Activated naive CD4-positive, alpha-beta T cell (primary cell): ENCODE measurements at regions not wholly inside any gene's neighbourhood (a gene's known extent, or its start where the extent isn't known, plus 50 kb on each side); places are given as distances from the start of the nearest gene placed in this dataset.
"Not testable (repeated sequence)": the region's sequence is repeated elsewhere in the genome, so short reads cannot be mapped to it uniquely, and the experiment has no call there.

Experiments used
- DNase-seq, 4 experiments: peaks; one replicate each; lab custom pipeline; 2025; lab: John Stamatoyannopoulos, UW

- DNase-seq: no peak
Measured at GRCh38 chrX:35622040-35622439, 176.1 kb upstream of the MAGEB16 start.

DNA sequence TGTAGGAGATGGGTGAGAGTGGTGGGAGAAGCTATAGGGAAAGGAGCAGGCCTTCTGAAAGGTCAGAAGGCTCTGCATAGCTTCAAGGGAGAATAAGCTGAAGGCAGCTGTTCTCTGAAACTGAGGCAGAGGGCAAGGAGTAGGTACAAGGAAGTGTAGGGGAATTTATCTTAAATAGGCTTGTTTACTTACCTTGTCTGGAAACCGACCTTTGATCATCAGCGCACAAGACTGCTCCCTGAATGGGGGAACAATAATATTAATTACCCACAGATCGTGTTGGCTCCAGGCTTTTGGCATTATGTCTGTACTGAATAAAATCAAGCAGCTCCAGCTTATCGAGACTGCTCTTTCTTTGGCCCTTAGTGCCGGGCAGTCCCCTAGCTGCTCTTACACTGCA, 175.5 kb upstream of the MAGEB16 start:
- DNase-seq: no peak

- no peak for DNase-seq
Measured at GRCh38 chrX:35625714-35626113, 172.4 kb upstream of the MAGEB16 start.

DNA sequence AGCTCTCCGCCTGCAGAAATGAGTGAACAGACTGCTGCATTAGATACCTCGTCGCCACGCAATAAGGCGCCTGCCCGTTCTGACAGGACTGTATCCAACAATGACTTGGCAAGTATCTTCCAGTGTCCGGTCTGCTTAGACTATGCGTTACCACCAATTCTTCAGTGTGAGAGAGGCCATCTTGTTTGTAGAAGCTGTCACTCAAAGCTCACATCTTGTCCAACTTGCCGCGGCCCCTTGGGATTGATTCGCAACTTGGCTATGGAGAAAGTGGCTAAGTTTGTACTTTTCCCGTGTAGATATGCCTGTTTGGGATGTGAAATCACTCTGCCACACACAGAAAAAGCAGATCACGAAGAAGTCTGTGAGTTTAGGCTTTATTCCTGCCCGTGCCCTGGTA, 172.0 kb upstream of the MAGEB16 start:
- DNase-seq: no peak

DNA sequence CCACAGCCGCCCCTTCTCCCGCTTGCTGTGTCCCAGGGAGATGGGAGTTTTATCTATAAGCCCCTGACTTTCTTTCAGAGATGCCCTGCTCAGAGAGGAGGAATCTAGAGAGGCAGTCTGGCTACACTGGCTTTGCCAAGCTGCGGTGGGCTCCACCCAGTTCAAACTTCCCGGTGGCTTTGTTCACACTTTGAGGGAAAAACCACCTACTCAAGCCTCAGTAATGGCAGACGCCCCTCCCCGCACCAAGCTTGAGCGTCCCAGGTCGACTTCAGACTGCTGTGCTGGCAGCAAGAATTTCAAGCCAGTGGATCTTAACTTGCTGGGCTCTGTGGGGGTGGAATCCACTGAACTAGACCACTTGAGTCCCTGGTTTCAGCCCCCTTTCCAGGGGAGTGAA, 162.2 kb upstream of the MAGEB16 start:
- DNase-seq: not testable (repeated sequence)

DNA sequence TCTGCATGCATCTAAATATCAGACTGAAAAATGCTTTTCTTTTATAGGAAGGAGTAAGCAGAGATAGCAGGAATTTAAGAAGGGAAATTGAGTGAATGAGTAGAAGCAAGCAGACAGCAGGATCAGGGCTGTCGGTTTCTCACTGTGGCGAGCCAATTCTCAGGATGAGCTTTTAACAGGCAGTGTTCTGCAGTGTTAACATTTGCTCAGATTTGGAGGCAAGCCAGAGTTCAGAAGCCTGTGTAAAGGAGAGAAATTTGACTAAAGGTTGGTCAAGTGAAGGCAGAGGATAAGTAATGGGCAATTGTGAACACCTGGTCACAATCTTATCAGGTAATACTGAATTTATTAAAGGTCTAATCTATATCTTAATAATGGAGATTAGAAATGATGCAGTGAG, 133.3 kb upstream of the MAGEB16 start:
- no peak for DNase-seq

- no peak for DNase-seq
Measured at GRCh38 chrX:35665311-35665710, 132.8 kb upstream of the MAGEB16 start.

DNA sequence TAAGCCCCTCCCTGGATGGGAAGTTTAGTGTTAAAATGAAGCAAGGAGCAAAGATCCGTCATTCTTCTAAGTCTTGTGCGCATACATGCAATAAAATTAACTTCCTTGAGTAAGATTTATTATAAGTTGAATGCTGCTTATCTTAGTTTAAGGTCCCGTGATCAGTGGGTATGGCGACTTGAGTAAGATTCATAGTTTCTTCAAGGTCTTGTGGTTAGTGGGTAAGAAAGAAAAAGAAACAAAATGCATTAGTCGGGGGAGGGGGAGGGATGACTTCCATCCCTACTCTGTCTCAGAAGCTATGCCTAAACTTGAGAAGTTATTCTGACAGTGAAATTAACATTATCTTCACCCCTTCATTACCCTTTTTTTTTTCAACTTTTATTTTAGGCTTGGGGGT, 127.3 kb upstream of the MAGEB16 start:
- no peak for DNase-seq

DNA sequence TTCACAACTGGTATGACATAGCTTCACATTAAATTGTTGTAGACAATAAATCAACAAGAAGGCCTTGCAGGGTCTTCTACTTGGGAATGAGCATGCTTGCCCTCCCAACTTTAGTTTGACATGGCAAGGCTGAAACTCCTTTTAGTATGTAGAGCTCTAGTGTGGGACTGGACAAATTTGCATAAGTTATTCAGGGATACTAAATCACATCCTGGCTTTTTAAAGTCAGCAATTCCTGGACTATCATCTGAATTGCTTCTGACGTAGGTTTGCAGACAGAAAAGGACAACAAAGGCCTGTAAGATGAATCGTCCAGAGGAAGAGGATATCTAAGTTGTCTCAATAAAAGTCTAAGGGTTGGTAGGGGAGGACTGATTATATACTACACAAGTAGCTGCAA, 123.0 kb upstream of the MAGEB16 start:
- no peak for DNase-seq

- DNase-seq: no peak
Measured at GRCh38 chrX:35680940-35681346, 117.2 kb upstream of the MAGEB16 start.

DNA sequence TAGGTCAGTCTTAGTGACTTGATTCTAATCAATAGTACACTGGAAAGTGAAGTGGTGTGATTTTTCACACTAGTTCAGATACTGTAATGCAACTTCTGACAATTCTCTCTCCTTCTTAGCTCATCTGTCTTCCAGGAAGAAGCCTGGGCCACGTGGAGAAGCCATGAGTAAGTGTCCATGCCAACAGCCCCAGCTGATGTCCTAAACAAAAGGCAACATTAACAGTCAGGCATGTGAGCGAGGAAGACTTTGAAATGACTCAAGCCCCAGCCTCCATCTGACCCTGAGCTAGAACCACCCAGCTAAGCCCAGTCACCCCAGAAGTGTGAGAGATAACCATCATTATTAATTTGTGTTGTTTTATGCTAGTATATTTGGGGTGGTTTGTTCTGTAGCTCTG, 115.7 kb upstream of the MAGEB16 start:
- DNase-seq: no peak

DNA sequence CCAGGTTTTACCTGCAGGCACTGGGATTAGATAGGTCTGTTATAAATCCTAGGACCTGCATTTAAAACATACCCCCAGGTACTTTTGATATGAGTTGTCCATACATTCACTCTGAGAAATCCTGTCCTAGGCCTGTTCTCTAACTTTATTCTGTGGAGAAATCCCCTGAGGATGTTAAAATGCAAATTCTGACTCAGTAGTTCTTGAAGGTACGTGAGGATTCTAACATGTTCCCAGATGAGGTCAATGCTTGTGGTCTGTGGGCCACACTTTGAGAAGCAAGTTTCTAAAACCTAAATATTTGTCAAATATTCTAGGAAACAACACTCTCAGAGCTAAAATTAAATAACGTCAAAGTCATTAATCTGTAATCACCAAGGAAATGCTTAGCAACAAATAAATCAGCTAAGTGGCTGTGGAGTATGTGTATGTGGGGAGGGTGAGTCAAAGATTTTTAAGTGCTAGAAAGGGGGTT, 101.3 kb upstream of the MAGEB16 start:
- no peak for DNase-seq

- no peak for DNase-seq
Measured at GRCh38 chrX:35699642-35700041, 98.5 kb upstream of the MAGEB16 start.

GRCh38 chrX:35700121-35700520, 98.0 kb upstream of the MAGEB16 start:
- DNase-seq: no peak

DNA sequence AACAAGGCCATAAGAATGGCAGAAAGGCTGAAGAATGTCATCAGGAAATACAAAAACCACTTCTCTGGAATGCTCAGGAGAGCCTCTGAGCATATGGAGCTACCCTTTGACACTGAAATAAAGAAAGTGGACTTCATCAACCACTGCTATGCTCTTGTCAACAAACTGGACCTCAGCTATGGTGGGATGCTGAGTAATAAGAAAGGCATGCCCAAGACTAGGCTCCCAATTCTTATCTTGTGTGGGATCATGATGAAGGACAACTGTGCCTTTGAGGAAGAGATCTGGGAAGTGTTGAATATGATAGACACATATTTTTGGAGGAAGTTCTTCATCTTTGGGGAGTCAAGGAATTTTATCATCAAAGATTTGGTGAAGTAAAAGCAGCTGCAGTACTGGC, 86.9 kb upstream of the MAGEB16 start:
- no peak for DNase-seq

DNA sequence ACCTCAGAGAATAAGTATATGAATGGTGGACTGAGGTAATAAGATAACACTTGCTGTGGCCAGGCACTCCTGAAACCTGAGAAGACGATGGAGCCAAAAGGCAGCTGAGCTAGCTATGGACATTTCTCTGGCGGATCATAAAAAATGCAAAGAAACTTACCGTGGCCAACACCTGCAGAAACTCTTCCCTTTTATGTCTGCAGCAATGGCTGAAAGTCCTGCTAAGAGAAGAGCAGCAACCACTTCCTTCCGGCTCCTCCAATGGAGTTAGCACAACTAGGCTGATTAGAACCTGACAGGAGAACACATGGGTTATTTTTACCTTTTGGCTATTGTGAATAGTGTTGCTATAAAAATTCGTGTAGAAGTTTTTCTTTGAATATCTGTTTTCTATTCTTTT, 76.0 kb upstream of the MAGEB16 start:
- DNase-seq: no peak

DNA sequence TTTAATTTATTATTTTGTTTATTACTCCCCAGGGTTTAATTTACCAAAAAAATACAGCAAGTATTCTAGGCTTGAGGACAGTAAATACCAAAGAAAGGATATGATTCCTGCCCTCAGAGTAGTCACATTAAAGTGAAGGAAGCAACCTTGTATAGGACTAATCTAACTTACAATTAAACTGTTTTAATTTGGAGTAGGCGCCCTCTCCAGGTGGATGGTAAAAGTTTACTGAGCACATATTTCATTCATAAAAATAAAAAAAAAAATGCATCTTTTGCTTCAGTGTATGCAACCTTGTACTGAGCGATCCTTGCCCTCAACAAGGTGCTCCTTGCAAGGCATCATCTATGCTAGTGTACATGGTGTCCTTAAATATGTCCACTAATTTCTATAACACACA, 72.0 kb upstream of the MAGEB16 start:
- DNase-seq: no peak

DNA sequence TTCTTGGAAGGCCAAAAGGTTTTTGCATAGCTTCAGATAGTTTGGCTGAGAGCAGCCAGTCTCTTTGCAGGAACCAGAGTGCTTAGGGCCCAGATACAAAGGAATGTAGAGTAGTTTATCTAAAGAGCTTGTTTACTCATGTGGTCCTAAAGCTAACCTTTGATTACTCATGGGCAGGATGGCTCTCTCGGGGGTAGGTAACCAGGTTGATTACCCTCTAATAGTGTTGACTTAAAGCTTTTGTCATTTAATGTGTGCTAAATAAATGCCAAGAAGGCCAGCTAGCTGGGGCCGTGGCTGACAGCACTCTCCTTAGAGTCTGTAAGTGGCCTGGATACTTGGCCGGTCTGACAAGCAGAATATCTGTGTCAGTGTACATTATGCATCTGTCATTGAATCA, 69.7 kb upstream of the MAGEB16 start:
- no peak for DNase-seq

- no peak for DNase-seq
Measured at GRCh38 chrX:35733879-35734278, 64.3 kb upstream of the MAGEB16 start.

- no peak for DNase-seq
Measured at GRCh38 chrX:35741142-35741541, 57.0 kb upstream of the MAGEB16 start.

DNA sequence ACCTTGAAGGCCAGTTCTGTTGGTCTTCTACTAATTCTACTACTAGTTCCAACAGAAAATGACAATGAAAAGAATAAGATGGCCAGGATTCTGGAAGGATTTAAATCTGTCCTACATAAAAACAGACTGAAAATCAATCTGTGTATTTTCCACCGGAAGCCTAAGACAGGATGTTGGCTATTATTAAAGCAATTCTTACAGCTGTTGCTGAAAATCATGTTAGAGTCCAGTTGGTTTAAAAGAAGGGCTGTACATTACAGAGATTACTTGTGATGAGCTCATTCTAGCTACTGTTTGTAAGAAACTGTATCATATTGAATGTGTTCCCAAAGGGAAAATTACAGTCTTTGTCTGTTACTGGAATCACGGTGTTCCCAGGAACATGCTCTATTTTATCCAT, 54.8 kb upstream of the MAGEB16 start:
- DNase-seq: no peak
